ENCODE measurements at regions not wholly inside any gene's neighbourhood (a gene's known extent, or its start where the extent isn't known, plus 50 kb on each side); places are given as distances from the start of the nearest gene placed in this dataset.
A peak's percentile ranks its signal among the peaks of the same experiment; 100 is the strongest.
"Not testable (repeated sequence)": the region's sequence is repeated elsewhere in the genome, so short reads cannot be mapped to it uniquely, and the experiment has no call there.

- no peak for DNase-seq (ENCODE audit: low read depth)
These were observed 118.2 kb upstream of the IL15 start for GRCh38 chr4:141518222-141518621.

GRCh38 chr4:141524116-141524515 lies 112.3 kb upstream of the IL15 start:
- DNase-seq (ENCODE audit: low read depth): no peak

DNA sequence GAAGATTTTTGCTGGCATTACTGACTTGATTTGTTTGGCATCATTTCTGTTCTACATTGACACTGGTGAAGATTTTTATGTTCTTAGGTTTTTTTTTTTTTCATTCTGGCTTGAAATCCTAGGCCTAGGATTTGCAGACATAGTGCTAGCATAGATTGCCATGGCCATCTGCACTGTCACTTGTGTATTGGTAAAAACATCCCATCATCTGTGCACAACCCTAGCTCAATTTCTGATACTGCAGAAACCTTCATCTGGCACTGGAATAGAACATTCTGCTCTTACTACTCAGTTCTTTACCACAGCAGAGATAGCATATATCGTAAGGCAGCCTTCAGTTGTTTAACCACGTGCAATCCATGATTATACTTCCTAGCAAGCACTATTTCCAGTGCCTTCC lies 111.5 kb upstream of the IL15 start:
- DNase-seq (ENCODE audit: low read depth): no peak

DNA sequence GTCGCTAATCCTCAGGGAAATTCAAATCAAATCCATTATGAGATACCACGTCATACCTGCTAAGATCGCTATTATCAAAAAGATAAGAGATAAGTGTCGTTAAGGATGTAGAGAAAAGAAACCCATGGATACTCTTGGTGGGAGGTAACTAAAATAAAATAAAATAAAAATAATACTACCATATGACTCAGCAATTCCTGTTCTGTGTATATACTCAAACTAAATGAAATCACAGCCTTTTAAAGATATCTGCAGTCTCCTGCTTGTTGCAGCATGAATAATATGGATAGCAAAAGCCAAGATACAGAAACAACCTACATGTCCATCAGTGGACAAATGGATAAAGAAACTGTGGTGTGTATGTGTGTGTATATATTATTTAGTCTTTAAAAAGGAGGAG lies 105.8 kb upstream of the IL15 start:
- no peak for DNase-seq (ENCODE audit: low read depth)

GRCh38 chr4:141534985-141535384 lies 101.4 kb upstream of the IL15 start:
- no peak for DNase-seq (ENCODE audit: low read depth)

GRCh38 chr4:141538001-141538400 lies 98.4 kb upstream of the IL15 start:
- DNase-seq (ENCODE audit: low read depth): no peak

GRCh38 chr4:141540643-141541042 lies 95.7 kb upstream of the IL15 start:
- DNase-seq (ENCODE audit: low read depth): no peak

GRCh38 chr4:141541851-141542250 lies 94.5 kb upstream of the IL15 start:
- DNase-seq (ENCODE audit: low read depth): peak; percentile 49

- no peak for DNase-seq (ENCODE audit: low read depth)
These were observed 93.2 kb upstream of the IL15 start for GRCh38 chr4:141543176-141543575.

DNA sequence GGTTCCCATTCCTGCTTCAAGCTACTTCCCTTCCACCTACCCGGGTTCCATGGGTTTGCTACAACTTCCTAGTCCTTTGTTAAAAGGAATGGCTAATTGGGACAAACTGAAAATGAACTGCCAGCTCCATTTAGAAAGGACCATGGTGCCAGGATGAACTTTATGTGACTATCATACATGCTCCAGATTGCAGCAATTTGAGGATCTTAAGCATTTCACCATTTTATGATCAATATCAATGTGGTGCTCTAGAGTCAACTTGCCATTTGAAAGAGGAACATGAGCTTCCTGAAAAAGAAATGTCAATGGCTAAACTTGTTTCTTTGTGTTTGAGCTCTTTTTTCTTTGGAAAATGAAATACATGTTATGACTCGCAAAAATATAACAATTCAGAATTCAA lies 92.7 kb upstream of the IL15 start:
- DNase-seq (ENCODE audit: low read depth): no peak

GRCh38 chr4:141548791-141549190 lies 87.6 kb upstream of the IL15 start:
- DNase-seq (ENCODE audit: low read depth): no peak

GRCh38 chr4:141560056-141560455 lies 76.3 kb upstream of the IL15 start:
- no peak for DNase-seq (ENCODE audit: low read depth)

DNA sequence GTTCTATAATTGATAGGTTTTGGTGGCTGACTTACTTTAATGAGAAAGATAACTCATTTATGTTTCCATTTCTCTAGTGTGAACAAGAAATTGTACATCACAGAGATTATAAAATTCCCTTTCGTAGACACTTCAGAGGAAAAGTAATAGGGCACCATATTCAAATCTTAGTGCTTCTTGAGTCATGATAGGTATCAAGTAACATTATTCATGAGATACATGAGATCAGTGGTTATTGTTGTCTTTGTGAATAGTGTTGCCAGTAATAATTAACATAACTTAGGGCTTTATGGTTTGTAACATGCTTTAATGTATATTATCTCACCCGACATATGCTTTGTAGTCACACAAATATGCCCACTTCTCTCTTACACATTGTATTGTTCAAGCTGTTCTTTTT lies 73.7 kb upstream of the IL15 start:
- no peak for DNase-seq (ENCODE audit: low read depth)

- DNase-seq (ENCODE audit: low read depth): no peak
These were observed 72.7 kb upstream of the IL15 start for GRCh38 chr4:141563723-141564122.

GRCh38 chr4:141564961-141565360 lies 71.4 kb upstream of the IL15 start:
- DNase-seq (ENCODE audit: low read depth): not testable (repeated sequence)

DNA sequence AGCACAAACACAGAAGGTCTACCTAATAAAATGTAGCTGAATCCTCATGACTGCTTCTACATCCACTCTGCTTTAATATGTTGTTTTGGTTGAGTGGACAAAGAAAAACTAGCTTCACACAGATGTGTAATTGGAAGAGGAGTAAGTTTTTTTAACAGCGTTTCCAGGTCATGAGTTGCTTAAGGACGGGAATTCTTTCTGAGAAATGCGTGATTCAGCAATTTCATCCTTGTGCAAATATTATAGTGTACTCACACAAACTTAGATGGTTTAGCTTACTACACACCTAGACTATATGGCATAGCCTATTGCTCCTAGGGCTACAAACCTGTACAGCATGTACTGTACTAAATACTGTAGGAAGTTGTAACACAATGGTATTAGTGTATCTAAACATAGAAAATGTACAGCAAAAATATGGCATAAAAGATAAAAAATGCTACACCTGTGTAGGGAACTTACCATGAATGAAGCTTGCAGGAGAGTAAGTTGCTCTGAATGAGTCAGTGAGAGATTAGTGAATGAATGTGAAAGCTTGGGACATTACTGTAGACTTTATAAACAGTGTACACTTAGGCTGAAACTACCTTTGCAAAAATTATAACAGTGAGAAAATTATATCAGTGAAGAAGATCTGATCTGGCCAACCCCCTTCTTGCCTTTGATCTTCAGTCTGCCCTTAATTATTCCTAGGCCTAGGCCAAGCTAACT lies 70.8 kb upstream of the IL15 start:
- DNase-seq (ENCODE audit: low read depth): no peak

GRCh38 chr4:141567326-141567915 lies 69.0 kb upstream of the IL15 start:
- no peak for DNase-seq (ENCODE audit: low read depth)

- DNase-seq (ENCODE audit: low read depth): no peak
These were observed 67.2 kb upstream of the IL15 start for GRCh38 chr4:141569141-141569540.

DNA sequence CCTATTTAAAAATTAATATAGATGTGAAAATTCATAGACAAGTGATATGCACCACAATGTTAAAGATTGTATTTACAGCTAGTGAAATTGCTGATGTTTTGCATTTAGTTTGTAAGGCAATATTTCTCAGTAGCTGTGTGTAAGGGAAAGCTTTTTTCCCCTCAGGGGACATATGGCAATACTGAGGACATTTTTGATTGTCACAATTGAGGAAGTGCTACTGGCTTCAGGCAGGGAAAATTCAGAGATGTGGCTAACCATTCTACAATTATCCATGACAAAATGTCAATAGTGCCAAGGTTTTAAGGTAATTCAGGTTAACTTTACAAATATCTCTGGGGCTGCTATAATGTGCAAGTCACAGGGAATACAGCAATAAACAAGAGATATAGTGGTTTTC lies 66.1 kb upstream of the IL15 start:
- DNase-seq (ENCODE audit: low read depth): no peak

DNA sequence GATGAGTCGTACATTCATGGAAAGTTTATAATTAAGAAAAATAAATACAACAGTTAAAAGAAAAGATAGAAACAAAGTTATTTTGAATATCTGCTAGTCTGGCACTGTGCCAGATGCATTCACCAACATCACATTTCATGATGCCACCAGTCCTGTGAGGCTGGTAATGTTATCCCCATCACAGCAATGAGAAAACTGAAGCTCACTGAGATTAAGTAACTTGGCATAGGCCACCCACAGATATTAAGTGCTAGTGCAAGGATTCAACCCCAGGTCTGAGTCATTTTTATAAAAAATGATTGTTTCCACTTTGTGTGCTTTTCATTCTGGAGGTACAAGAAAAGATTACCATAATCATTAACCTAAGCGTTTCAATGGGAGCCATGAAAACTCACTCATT lies 65.0 kb upstream of the IL15 start:
- peak; percentile 38 for DNase-seq (ENCODE audit: low read depth)

- DNase-seq (ENCODE audit: low read depth): no peak
These were observed 64.6 kb upstream of the IL15 start for GRCh38 chr4:141571793-141572192.

DNA sequence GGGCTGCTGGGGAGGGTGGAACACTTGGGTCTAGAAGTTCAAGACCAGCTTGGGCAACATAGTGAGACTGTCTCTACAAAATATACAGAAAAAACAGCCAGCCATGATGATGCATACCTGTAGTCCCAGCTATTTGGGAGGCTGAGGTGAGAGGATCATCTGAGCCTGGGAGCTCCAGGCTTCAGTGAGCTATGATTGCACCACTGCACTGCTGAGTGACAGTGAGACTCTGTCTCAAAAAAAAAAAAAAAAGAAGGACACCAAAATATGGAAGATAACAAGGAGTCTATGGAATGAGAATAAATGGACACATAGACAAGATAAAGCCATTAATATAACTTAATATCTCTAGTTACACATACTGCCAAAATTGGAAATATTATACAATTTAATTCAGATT lies 62.7 kb upstream of the IL15 start:
- DNase-seq (ENCODE audit: low read depth): no peak

DNA sequence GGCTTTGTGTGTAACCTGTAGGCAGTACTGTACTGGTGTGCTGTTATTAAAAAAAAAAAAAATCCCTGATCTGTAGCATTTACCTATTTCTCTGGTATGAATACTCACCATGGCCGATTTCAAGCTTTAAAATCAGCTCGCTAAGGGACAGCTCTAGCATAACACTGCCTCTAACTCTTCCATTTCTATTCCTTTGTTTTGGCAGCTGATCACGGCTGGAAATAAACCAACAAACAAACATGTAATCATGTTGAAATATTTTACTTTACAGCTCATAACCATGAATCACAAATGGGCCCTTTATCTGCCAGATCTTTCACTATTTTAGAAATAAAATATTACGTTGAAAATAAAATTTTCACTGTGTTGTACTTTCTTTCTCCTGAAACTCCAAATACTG lies 60.5 kb upstream of the IL15 start:
- DNase-seq (ENCODE audit: low read depth): no peak

All from myocyte (in vitro differentiated cells).